Adrenal gland (tissue), 9 donors: ENCODE measurements at regions not wholly inside any gene's neighbourhood (a gene's known extent, or its start where the extent isn't known, plus 50 kb on each side); places are given as distances from the start of the nearest gene placed in this dataset.

Source experiments
- DNase-seq, 7 donors: peaks; one replicate each; pipeline ENCODE4 v3.0.0-alpha.2; 2019 to 2020
- H3K27ac ChIP-seq, 5 donors: fragments of 200-600 bp; sonication (generic) in 4 of 5; 1 replicate in 3 of 5; 2 replicates in 2 of 5; pipeline versions ENCODE4 v1.5.1 to v1.8.0; 2016 to 2020; ENCODE audit warnings: mild to moderate bottlenecking in 1 of 5
- H3K27me3 ChIP-seq: fragments of 200-600 bp; 2 replicates; pipeline ENCODE4 v1.8.0; 2021
- H3K36me3 ChIP-seq, 2 donors: fragments of 200-600 bp; replicated peaks in 1 of 2; 1 replicate in 1 of 2; 2 replicates in 1 of 2; pipeline versions ENCODE4 v1.5.1 to v1.8.0; 2018 to 2022
- H3K4me1 ChIP-seq, 2 donors: fragments of 200-600 bp; replicated peaks in 1 of 2; 1 replicate in 1 of 2; 2 replicates in 1 of 2; pipeline versions ENCODE4 v1.5.1 to v1.8.0; 2018 to 2021
- H3K4me3 ChIP-seq, 4 donors: fragments of 200-600 bp; sonication (generic) in 3 of 4; one replicate each; pipeline ENCODE4 v1.5.1; 2016 to 2018
- H3K9me3 ChIP-seq, 3 donors: fragments of 200-600 bp; sonication (generic) in 1 of 3; replicated peaks in 1 of 3; 1 replicate in 2 of 3; 2 replicates in 1 of 3; pipeline versions ENCODE4 v1.5.1 to v1.8.0; 2016 to 2021
- POLR2A ChIP-seq, 2 donors: fragments of 450-650 bp; IDR thresholded peaks; one replicate each; pipeline ENCODE4 v1.6.1; 2017; ENCODE audit warnings: antibody characterized with exemption in 2 of 2, mild to moderate bottlenecking in 2 of 2, moderate library complexity in 1 of 2
- WGBS, 4 donors: extraction: QIAGEN DNeasy Blood & Tissue Kit in 2 of 4; methylation state at CpG; one replicate each; pipeline versions ENCODE4 v1.1.5 to v1.1.7; 2013 to 2017; 5-methylcytosine and 5-hydroxymethylcytosine counted together
- intact Hi-C, 2 donors: fragments of 100-400 bp; cut with DNase I; formaldehyde crosslinking; loops; one replicate each; pipeline versions ENCODE4 v1.14.1 to v1.15.0; 2022 to 2023
- TF ChIP-seq, protein P1 (sequence below), 6 experiments: fragments of 450-650 bp in 4 of 6; fragments of 200-600 bp in 2 of 6; sonication (generic) in 1 of 6; IDR thresholded peaks; 1 replicate in 5 of 6; 2 replicates in 1 of 6; pipeline versions ENCODE4 v1.5.1 to v1.8.0; 2016 to 2021; ENCODE audit warnings: antibody characterized with exemption in 6 of 6, mild to moderate bottlenecking in 2 of 6, moderate library complexity in 1 of 6
- donor health status: healthy with polysubstance abuse.
- donor health status: Bipolar disorder and iron deficiency.
- donor health status: DM: yes; HTN: yes; CAD: no.
- donor health status: DM: no; HTN: no; CAD: no.
- donor health status: DM: no; HTN: no; CAD: no.

DNA sequence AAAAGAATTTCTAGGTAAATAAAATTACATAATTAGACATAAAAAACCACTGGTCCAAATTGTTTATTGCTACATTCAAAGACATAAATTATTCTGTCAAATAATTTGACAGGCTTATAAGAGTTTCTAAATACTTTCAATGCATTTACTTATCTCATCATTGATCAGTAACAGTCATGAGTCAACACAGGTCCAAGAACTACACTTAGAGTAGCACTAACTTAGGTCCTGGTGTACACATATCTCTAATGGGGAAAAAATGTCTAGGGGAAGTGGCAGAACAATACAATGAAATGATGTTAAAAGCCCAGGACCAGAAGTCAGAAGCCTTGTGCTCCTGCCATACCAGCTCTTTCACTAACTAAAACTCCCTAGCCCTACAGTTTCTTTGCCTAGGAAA is 96.5 kb upstream of the SLCO6A1 start:
- intact Hi-C loops, result no loop called here

DNA sequence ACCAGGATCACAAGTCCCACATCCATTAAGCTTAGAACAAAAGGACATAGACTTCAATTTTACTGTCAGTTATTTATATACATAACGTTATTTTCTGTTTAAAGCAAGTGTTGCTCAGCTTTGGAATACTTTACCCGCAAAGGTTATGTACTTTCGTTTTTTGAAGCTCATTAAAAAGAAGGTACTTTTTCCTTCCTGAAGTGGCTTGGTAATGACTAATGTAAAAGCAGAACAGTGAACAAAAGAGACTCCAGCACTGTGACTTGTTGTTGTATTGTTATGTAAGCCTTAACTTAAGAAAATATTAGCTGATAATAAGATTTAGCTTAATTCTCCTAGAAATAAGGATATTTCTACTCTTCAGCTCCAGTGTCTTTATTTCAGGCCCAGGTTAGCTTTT is 97.3 kb upstream of the SLCO6A1 start:
- no peaks in the 10 kb centered on the region for H3K36me3 ChIP-seq
- no peak for DNase-seq
- no peaks in the 10 kb centered on the region for H3K9me3 ChIP-seq
- H3K27me3 ChIP-seq, result no peaks in the 10 kb centered on the region
- no peak overlapping the region for H3K4me3 ChIP-seq
- WGBS, 4 donors, result 61 to 71% (median 64%) methylated on average over 3 of the region's 3 CpGs
- no peak overlapping the region for H3K27ac ChIP-seq
- intact Hi-C loops, result no loop called here
- TF ChIP-seq POLR2A (IDR thresholded peaks at IDR 0.05), result no peak
- TF ChIP-seq, protein P1, sequence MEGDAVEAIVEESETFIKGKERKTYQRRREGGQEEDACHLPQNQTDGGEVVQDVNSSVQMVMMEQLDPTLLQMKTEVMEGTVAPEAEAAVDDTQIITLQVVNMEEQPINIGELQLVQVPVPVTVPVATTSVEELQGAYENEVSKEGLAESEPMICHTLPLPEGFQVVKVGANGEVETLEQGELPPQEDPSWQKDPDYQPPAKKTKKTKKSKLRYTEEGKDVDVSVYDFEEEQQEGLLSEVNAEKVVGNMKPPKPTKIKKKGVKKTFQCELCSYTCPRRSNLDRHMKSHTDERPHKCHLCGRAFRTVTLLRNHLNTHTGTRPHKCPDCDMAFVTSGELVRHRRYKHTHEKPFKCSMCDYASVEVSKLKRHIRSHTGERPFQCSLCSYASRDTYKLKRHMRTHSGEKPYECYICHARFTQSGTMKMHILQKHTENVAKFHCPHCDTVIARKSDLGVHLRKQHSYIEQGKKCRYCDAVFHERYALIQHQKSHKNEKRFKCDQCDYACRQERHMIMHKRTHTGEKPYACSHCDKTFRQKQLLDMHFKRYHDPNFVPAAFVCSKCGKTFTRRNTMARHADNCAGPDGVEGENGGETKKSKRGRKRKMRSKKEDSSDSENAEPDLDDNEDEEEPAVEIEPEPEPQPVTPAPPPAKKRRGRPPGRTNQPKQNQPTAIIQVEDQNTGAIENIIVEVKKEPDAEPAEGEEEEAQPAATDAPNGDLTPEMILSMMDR (IDR thresholded peaks at IDR 0.05), result no peak
- H3K4me1 ChIP-seq, result no peaks in the 10 kb centered on the region

More for the DNA sequence above, 96.5 kb upstream of the SLCO6A1 start:
- no peaks in the 10 kb centered on the region for H3K27me3 ChIP-seq
- DNase-seq, result no peak
- no peaks in the 10 kb centered on the region for H3K4me1 ChIP-seq
- TF ChIP-seq, protein P1 (IDR thresholded peaks at IDR 0.05), result no peak
- TF ChIP-seq POLR2A (IDR thresholded peaks at IDR 0.05), result no peak
- no peak overlapping the region for H3K4me3 ChIP-seq
- no peak overlapping the region for H3K27ac ChIP-seq
- H3K9me3 ChIP-seq, result no peaks in the 10 kb centered on the region
- H3K36me3 ChIP-seq, result no peaks in the 10 kb centered on the region

- no peak for DNase-seq
- 83 to 98% (median 95%) methylated on average over 1 of the region's 1 CpG for WGBS, 4 donors
- no peaks in the 10 kb centered on the region for H3K4me1 ChIP-seq
- no peak for TF ChIP-seq POLR2A (IDR thresholded peaks at IDR 0.05)
- TF ChIP-seq, protein P1 (IDR thresholded peaks at IDR 0.05), result no peak
- no peaks in the 10 kb centered on the region for H3K27me3 ChIP-seq
- H3K9me3 ChIP-seq, result no peaks in the 10 kb centered on the region
- no peak overlapping the region for H3K27ac ChIP-seq
- H3K36me3 ChIP-seq, result no peaks in the 10 kb centered on the region
- H3K4me3 ChIP-seq, result no peak overlapping the region
- intact Hi-C loops, result no loop called here
Observed at GRCh38 chr5:102596951-102597350, 98.2 kb upstream of the SLCO6A1 start.

DNA sequence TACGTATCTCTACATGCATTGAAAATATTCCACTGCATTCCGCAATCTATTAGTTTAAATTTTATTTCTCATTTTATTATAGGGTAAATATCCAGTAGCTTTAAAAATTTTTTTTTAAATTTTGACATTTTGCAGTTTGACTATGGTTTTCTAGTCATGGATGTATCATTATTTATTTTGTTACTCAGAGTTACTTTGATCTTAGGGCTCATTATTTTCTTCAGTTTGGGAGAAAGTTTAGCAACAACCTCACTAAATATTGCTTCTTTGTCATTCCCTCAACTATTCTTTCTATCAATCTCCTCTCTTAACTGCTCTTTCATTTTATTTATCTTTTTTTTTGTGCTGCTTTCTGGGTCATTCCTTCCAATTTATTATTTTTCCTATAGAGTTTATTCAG is 100.5 kb upstream of the SLCO6A1 start:
- H3K27ac ChIP-seq, result no peak overlapping the region
- intact Hi-C loops, result no loop called here
- no peaks in the 10 kb centered on the region for H3K9me3 ChIP-seq
- H3K4me1 ChIP-seq, result no peaks in the 10 kb centered on the region
- WGBS, 4 donors, result 96 to 98% (median 97%) methylated on average over 2 of the region's 2 CpGs
- no peak for TF ChIP-seq POLR2A (IDR thresholded peaks at IDR 0.05)
- TF ChIP-seq, protein P1 (IDR thresholded peaks at IDR 0.05), result no peak
- DNase-seq, result no peak
- H3K4me3 ChIP-seq, result no peak overlapping the region
- H3K27me3 ChIP-seq, result no peaks in the 10 kb centered on the region
- no peaks in the 10 kb centered on the region for H3K36me3 ChIP-seq
